ENCODE measurements at regions not wholly inside any gene's neighbourhood (a gene's known extent, or its start where the extent isn't known, plus 50 kb on each side); places are given as distances from the start of the nearest gene placed in this dataset.

- TF ChIP-seq TCF12 (IDR thresholded peaks at IDR 0.05) = no peak
- no peak for TF ChIP-seq CTCF (IDR thresholded peaks at IDR 0.05)
- TF ChIP-seq USF2 (IDR thresholded peaks at IDR 0.05; ENCODE audit: borderline replicate concordance, low read depth, low read length) = no peak
- TF ChIP-seq IRF3 (IDR thresholded peaks at IDR 0.05; ENCODE audit: low read depth, low read length) = no peak
- TF ChIP-seq POLR2AphosphoS5 (IDR thresholded peaks at IDR 0.05; ENCODE audit: low read depth, low read length) = no peak
- TF ChIP-seq MXI1 (IDR thresholded peaks at IDR 0.05; ENCODE audit: low read depth, low read length) = no peak
- TF ChIP-seq RXRA (IDR thresholded peaks at IDR 0.05; ENCODE audit: borderline replicate concordance, low read depth) = no peak
- no peak for TF ChIP-seq SMC3 (IDR thresholded peaks at IDR 0.05; ENCODE audit: low read depth, low read length)
- no peak for TF ChIP-seq TAF1 (IDR thresholded peaks at IDR 0.05; ENCODE audit: borderline replicate concordance, low read depth, low read length)
- TF ChIP-seq ELF1 (IDR thresholded peaks at IDR 0.05) = no peak
- no peak for TF ChIP-seq TEAD4 (IDR thresholded peaks at IDR 0.05; ENCODE audit: borderline replicate concordance, insufficient read depth)
- TF ChIP-seq FOXM1 (IDR thresholded peaks at IDR 0.05; ENCODE audit: low read depth) = no peak
- TF ChIP-seq EP300 (IDR thresholded peaks at IDR 0.05; ENCODE audit: borderline replicate concordance in 1 of 2, low read depth in 1 of 2, low read length in 1 of 2) = no peak
- TF ChIP-seq FOSL2 (IDR thresholded peaks at IDR 0.05; ENCODE audit: borderline replicate concordance, low read depth) = no peak
These were observed 402.6 kb downstream of the OCA2 start for GRCh38 chr15:27696530-27696929.
